H1 (cell line): ENCODE measurements at regions not wholly inside any gene's neighbourhood (a gene's known extent, or its start where the extent isn't known, plus 50 kb on each side); places are given as distances from the start of the nearest gene placed in this dataset.

Experiments
- BACH1 ChIP-seq: IDR thresholded peaks from 2 replicates; pipeline ENCODE4 v1.6.1; 2012; ENCODE audit warnings: low read length, improper control_type of control experiment
- BCL11A ChIP-seq, 2 experiments: IDR thresholded peaks; one replicate each; pipeline ENCODE4 v1.6.1; 2011; ENCODE audit warnings: low read depth in 2 of 2, low read length in 2 of 2, mild to moderate bottlenecking in 2 of 2
- BRCA1 ChIP-seq: IDR thresholded peaks from 2 replicates; pipeline ENCODE4 v1.6.1; 2012; ENCODE audit warnings: low read depth, low read length, improper control_type of control experiment
- CHD7 ChIP-seq: fragments of 300-600 bp; sonication (generic); IDR thresholded peaks from 2 replicates; pipeline ENCODE4 v1.7.1; 2012; ENCODE audit warnings: low read length, moderate library complexity, mild to moderate bottlenecking, inconsistent platforms; ENCODE audit not compliant: insufficient replicate concordance
- JUN ChIP-seq: IDR thresholded peaks from 2 replicates; pipeline ENCODE4 v1.6.1; 2011; ENCODE audit warnings: low read depth, mild to moderate bottlenecking, improper control_type of control experiment, low read length

- TF ChIP-seq CHD7 (no peak), JUN (no peak), BCL11A (IDR thresholded peaks at IDR 0.05; ENCODE audit: low read depth in 2 of 2, low read length in 2 of 2) (no peak), BACH1 (no peak), BRCA1 (no peak)
- TF ChIP-seq, all 59 proteins: peak for 0
Measured at GRCh38 chr22:49508561-49508960, 319.1 kb downstream of the BRD1 start (continued).
